Spleen (tissue), 7 donors: ENCODE measurements at regions not wholly inside any gene's neighbourhood (a gene's known extent, or its start where the extent isn't known, plus 50 kb on each side); places are given as distances from the start of the nearest gene placed in this dataset.

Experiments used
- POLR2A ChIP-seq, 3 donors: fragments of 450-650 bp; IDR thresholded peaks; one replicate each; pipeline ENCODE4 v1.5.1; 2017; ENCODE audit warnings: antibody characterized with exemption in 3 of 3, mild to moderate bottlenecking in 1 of 3
- TF ChIP-seq, protein P1 (sequence below), 11 experiments: fragments of 200-600 bp in 7 of 11; fragments of 450-650 bp in 4 of 11; sonication (generic) in 4 of 11; IDR thresholded peaks in 8 of 11; conservative IDR thresholded peaks in 3 of 11; 1 replicate in 7 of 11; 2 replicates in 4 of 11; pipeline versions ENCODE4 v1.4.0 to v1.8.0; 2016 to 2021; ENCODE audit warnings: antibody characterized with exemption in 11 of 11, inconsistent platforms in 4 of 11, mild to moderate bottlenecking in 1 of 11
- donor health status: DM: no; HTN: no; CAD: no; lungs with moderate emphysema.
- donor health status: DM: no; HTN: no; CAD: no.
- donor health status: DM: no; HTN: no; CAD: no.

GRCh38 chr5:18079831-18080230 lies 445.6 kb downstream of the TAF11L14 start:
- TF ChIP-seq, protein P1, sequence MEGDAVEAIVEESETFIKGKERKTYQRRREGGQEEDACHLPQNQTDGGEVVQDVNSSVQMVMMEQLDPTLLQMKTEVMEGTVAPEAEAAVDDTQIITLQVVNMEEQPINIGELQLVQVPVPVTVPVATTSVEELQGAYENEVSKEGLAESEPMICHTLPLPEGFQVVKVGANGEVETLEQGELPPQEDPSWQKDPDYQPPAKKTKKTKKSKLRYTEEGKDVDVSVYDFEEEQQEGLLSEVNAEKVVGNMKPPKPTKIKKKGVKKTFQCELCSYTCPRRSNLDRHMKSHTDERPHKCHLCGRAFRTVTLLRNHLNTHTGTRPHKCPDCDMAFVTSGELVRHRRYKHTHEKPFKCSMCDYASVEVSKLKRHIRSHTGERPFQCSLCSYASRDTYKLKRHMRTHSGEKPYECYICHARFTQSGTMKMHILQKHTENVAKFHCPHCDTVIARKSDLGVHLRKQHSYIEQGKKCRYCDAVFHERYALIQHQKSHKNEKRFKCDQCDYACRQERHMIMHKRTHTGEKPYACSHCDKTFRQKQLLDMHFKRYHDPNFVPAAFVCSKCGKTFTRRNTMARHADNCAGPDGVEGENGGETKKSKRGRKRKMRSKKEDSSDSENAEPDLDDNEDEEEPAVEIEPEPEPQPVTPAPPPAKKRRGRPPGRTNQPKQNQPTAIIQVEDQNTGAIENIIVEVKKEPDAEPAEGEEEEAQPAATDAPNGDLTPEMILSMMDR (IDR thresholded peaks at IDR 0.05 in 8 of 11, conservative IDR thresholded peaks at IDR 0.05 in 3 of 11), result no peak
- TF ChIP-seq POLR2A (IDR thresholded peaks at IDR 0.05), result no peak
